Erythroblast (primary cell): ENCODE measurements at regions not wholly inside any gene's neighbourhood (a gene's known extent, or its start where the extent isn't known, plus 50 kb on each side); places are given as distances from the start of the nearest gene placed in this dataset.
A peak's percentile ranks its signal among the peaks of the same experiment; 100 is the strongest.

Experiments
- DNase-seq, 2 experiments: peaks; one replicate each; lab custom pipeline; 2025; lab: John Stamatoyannopoulos, UW
- GATA1 ChIP-seq: IDR thresholded peaks from 2 replicates; pipeline ENCODE4 v1.6.1; 2011; ENCODE audit warnings: low read depth, mild to moderate bottlenecking, control low read depth, low read length, moderate library complexity
- POLR2A ChIP-seq: IDR thresholded peaks from 2 replicates; pipeline ENCODE4 v1.6.1; 2011; ENCODE audit warnings: mild to moderate bottlenecking, low read length

- no peak for DNase-seq
- no peak for TF ChIP-seq POLR2A
- no peak for TF ChIP-seq GATA1
Observed at GRCh38 chr5:74337254-74337983, 303.1 kb downstream of the ENC1 start.

- TF ChIP-seq GATA1 (no peak), POLR2A (no peak)
- peak in 1 of 2 experiments; percentile 12 for DNase-seq
Observed at GRCh38 chr5:74336297-74336696, 304.2 kb downstream of the ENC1 start.

DNA sequence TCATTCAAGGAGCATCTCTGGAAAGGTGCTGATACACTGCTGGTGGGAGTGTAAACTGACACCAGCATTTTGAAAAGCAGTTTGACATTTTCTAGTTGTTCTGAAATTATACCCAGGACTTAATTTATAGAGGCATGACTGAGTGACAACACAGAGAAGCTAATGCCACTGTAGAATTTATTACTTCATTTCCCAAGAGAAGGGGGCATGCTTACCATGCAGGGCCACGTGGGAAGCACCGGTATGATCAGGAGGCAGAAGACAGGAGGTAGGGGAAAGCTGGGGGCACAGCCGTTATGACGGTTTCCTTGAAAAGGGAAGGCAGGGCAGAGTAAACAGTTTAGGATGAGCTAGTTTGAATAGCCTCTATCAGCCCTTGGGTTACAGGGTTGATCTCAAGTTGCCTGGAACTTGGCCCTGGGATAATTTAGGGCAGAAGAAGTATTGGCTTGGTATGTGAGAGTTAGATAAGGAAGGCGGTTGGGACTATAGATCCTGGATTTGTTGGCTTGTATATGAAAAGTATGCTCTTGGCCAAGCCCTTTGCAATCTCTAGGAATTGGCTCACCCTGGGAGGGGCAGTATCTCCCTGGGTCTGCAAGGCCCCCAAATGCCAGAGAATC lies 305.7 kb downstream of the ENC1 start:
- DNase-seq, result peak; percentile 30 to 69
- TF ChIP-seq POLR2A (no peak), GATA1 (no peak)

GRCh38 chr5:74334062-74334761 lies 306.3 kb downstream of the ENC1 start:
- TF ChIP-seq POLR2A (no peak), GATA1 (no peak)
- peak; percentile 53 to 87 for DNase-seq

DNA sequence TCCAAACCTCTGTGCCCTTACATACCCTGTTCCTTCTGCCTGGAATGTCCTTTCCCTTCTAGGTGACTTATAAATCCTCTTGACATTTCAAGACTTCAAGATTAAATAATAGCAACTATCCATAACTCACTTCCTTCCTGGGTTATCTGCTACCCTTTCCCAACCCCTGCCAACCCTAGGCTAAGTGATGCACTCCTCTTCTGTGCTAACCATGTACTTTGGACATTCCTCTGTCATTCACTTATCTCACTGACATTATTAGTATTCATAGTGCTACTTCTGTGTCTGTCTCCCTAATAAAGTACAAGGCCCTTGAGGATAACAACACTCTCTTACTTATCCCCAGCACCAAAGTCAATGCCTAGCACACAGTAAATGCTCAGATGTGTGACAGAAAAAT lies 307.1 kb downstream of the ENC1 start:
- no peak for TF ChIP-seq POLR2A
- no peak for TF ChIP-seq GATA1
- DNase-seq, result no peak

DNA sequence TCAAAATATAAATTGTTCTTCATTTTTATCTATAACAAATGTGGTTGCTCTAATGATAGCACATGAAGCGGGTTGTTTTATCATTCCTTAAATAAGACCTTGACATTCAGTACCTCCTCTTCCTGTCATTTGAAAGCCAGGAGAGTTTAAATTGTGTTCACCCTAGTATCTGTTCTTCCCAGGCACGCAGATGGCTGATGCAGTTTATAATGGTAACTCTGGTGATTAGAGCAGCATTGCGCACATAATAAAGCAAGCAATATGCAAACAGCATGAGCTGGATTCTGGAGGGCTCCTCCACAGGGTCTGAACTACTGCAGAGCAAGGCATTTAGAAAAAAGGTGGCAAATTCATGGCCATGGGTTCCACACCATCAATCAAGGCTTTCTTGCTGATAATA lies 307.8 kb downstream of the ENC1 start:
- peak; percentile 8 to 57 for DNase-seq
- TF ChIP-seq POLR2A, result no peak

DNA sequence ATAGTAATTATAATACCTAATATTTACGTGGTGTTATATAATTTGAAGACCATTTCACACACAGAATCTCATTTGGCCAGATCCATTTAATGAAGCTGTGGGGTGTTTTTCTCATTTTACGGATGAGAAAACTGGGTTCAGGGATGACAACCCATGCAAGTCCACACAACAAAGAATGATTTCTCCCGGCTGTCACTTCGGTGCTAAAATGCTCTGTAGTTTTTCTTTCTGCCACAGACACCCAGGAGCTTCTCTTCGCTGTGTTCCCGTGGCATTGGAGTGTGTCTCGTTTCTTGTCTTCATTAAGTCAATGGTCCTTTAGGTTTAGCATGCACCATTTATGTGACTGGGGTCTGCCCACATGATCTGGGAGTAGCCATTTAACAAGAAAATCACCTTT lies 308.5 kb downstream of the ENC1 start:
- no peak for DNase-seq
- TF ChIP-seq GATA1 (no peak), POLR2A (no peak)

DNA sequence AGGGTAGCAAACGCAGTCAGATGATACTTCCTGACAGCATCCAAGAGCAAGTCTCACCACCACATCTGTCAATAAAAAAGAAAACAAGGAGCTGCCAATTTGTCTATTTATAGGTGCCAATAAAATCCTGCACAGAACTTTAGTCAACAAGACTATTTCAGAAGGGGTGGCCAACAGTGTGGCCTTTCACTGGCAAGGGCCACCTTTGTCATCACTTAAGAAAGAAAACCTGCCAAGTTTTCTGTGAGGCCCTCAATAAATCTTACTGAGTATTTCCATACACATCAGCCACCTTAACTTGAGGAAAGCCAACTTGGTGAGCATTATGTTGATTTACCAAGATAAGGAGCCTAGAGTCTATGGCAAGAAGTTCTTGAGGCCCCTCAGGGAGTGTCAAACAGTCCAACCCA lies 312.3 kb downstream of the ENC1 start:
- TF ChIP-seq GATA1 (no peak), POLR2A (no peak)

GRCh38 chr5:74327339-74327685 lies 313.2 kb downstream of the ENC1 start:
- no peak for TF ChIP-seq POLR2A
- no peak for TF ChIP-seq GATA1
- DNase-seq, result no peak

More for the DNA sequence above, 312.3 kb downstream of the ENC1 start:
- no peak for DNase-seq

GRCh38 chr5:74326571-74327338 lies 313.8 kb downstream of the ENC1 start:
- DNase-seq, result peak; percentile 19 to 31
- TF ChIP-seq POLR2A (no peak), GATA1 (no peak)

GRCh38 chr5:74325866-74326265 lies 314.7 kb downstream of the ENC1 start:
- no peak for DNase-seq
- TF ChIP-seq GATA1, result no peak
- no peak for TF ChIP-seq POLR2A

- DNase-seq, result no peak
- TF ChIP-seq GATA1, result no peak
- TF ChIP-seq POLR2A, result no peak
Observed at GRCh38 chr5:74324556-74324955, 316.0 kb downstream of the ENC1 start.

DNA sequence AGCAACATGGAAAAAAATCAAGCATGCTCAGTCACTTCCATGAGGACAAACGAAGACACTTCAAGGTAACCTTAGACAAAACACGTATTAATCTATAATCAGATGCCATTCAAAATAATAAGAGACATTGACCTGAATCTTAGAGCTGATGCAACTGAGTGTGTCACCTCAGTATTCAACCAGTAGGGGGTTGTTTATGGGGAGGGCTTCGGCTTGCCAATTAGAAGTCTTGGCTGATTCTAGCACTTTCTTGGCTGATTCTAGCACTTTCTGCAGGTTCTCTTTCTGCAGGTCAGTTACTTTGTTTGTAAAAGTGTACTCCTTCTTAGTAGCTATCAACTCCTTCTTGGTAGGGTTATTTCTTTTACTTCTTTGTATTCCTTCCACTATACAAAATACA lies 317.6 kb downstream of the ENC1 start:
- peak in 1 of 2 experiments; percentile 6 for DNase-seq
- TF ChIP-seq POLR2A (no peak), GATA1 (no peak)

GRCh38 chr5:74322191-74322590 lies 318.3 kb downstream of the ENC1 start:
- TF ChIP-seq POLR2A, result no peak
- TF ChIP-seq GATA1, result no peak
- no peak for DNase-seq

DNA sequence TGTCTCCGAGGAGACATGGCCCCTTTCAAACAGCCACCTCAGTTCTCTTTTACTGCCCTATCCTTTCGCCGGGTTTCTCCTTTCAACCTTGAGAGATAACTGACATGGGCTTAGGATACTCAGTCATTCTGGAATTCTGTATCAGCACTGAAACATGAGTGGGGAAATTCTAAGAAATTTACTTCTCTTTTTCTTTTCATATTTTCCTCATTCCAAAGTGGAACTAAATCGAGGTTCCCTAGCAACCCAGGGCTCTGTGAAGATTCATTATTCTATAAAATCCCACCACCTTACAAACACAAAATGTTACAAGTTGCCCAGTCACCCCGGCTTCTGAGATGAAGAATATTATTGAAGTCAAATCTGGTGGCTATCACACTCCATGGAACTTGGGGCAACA lies 319.2 kb downstream of the ENC1 start:
- DNase-seq, result no peak
- TF ChIP-seq GATA1 (no peak), POLR2A (no peak)
